Amniotic epithelial cell (primary cell): ENCODE measurements at regions not wholly inside any gene's neighbourhood (a gene's known extent, or its start where the extent isn't known, plus 50 kb on each side); places are given as distances from the start of the nearest gene placed in this dataset.
A peak's percentile ranks its signal among the peaks of the same experiment; 100 is the strongest.

Experiments used
- DNase-seq: peaks from one replicate; pipeline ENCODE4 v3.0.0-alpha.2; 2010; ENCODE audit warnings: low read depth

DNA sequence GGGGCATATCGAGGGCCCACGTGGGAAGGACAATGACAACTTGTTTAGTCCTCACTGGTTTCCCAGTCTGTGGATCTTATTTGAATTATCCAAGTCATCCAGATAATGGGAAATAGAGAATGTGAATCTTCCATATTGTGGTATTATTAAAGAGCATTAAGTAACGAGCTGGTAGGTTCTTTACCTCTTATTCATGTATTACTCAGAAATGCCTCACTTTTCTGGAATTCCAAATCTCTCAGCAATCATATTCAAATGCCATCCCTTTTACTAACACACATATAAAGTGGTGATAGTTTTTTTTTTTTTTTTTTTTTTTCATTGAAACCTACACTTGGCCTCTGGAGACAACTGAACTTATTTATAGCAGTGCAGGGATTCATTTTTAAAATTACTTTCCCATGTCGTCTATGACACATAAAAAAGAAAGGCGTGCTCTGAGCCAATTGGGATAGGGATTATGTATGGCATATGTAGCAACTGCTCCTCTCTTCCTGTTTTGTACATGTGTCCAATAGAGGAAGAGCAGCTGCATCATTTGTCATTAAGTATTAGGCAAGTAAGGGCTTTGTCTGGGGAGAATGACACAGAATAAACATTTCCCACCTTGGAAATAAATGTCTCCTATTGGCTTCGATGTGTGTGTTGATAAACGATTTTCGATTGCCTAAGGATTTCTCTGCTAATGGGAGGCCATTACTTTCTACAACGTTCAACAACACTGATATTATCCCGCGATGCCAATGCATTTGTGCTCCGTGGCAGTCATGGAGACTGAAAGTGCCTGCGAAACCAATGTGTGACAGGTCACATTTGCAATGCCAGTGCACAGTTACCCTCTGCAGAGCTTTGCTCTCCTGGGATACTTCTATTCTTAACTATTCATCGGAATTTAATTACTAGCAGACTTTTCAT, 78.6 kb upstream of the IFNG-AS1 start:
- DNase-seq = peak; percentile 95

DNA sequence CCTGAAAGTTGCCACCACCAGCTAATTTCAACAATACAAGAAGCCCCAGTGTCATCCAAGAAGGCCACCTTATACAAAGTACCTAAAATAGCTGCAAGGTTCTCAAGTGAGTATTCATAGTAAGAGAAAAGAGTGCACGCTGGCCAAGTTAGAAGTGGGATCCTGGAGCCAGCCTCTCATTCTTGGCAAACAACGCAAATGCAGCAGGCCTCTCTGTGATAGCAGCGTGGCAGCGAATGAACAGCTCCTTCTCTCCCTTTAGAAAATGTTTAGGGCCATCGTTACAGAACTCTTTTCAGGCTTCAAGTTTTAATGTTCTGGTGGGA, 78.0 kb upstream of the IFNG-AS1 start:
- DNase-seq = no peak

GRCh38 chr12:67911789-67912188, 77.5 kb upstream of the IFNG-AS1 start:
- no peak for DNase-seq

DNA sequence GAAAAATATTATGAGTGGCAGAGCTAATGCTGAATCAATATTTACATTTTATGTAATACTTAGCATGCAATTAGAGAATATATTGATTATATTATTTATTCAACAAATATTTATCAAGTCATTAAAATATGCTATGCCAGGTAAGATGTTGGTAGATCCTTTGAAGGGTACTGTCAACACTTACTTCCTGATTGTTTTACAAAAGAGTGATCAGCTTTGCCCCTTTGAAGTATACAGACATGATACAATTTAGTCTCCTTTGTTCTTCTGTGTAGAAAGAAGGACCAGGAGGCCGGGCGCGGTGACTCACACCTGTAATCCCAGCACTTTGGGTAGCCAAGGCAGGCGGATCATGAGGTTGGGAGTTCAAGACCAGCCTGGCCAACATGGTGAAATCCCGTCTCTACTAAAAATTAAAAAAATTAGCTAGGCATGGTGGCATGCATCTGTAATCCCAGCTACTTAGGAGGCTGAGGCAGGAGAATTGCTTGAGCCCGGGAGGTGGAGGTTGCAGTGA, 73.9 kb upstream of the IFNG-AS1 start:
- no peak for DNase-seq

GRCh38 chr12:67916266-67916970, 72.8 kb upstream of the IFNG-AS1 start:
- peak; percentile 27 for DNase-seq

DNA sequence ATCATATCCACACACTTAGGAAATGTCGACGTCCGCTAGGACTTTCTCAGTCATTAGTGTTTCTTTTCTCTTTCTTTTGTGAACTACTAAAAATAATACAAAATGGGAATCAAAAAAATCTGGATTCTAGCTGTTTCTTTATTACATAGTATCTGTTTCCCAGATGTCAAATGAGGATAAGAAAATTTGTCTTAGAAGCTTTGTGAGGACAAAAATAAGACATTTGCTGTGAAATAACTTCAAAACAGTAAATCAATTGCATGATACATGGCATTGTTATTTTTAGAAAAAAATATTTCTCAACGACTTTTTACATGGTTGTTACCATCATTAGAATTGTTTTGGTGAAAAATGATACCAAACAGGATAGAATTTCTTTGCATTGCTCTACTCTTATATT, 71.4 kb upstream of the IFNG-AS1 start:
- no peak for DNase-seq

DNA sequence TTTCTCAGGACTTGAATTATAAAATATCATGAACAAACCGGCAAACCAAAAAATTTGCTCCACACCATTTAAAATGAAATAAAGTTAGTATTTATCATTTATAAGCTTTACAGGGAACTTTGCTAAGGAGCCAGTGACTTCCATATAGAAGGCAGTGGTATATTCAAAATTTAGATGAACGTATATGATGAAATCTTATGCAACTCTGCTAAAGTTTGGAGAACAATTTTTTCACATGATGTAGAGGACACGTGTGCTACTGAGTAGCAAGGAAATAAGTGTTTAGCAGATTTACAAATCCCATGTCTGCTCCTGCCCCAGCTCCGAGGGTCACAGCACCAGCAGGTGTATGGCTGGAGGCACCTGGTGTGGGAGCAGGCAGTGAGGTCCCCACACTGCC, 70.8 kb upstream of the IFNG-AS1 start:
- DNase-seq = no peak

- DNase-seq = peak; percentile 58
Measured at GRCh38 chr12:67919406-67919805, 69.8 kb upstream of the IFNG-AS1 start.

- DNase-seq = peak; percentile 33
Measured at GRCh38 chr12:67920413-67920812, 68.8 kb upstream of the IFNG-AS1 start.

DNA sequence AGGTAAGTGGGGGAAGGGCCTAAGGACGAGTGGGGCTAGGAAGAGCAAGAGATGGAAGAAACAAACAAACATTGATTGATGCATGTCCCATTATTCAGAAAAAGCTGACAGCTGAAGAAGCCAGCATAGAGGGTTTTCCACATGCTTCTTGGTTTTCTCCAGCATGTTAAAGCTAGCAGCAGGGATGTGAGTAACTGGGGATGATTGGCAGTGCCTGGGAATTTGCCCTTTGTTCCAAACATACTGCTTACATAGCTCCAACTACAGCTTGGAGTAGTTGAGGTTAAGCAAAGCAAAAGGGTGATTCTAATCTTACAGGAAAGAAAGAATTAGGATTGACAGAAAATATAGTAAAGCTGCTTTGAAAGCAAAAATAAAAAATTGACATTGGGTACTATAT, 68.0 kb upstream of the IFNG-AS1 start:
- DNase-seq = no peak

- no peak for DNase-seq
Measured at GRCh38 chr12:67922245-67922644, 67.0 kb upstream of the IFNG-AS1 start.

GRCh38 chr12:67925077-67925476, 64.2 kb upstream of the IFNG-AS1 start:
- peak; percentile 7 for DNase-seq

DNA sequence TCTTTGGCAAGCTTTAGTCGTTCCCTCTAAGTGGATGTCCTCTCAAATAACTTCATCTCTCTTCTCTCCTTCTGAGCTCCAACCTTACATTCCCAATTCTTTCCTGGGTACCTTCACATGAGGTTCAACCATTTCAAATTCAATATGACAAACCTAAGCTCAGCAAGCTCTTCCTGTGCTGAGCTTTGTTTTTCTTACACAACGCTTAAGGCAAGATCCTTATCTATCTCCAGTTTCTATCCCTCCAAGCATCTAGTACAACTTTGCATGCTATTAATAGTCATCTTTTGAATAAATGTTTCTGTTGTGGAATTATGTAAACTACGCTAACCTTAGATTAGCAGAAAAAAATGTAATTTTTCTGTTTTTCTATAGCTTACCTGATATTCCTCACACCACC, 63.7 kb upstream of the IFNG-AS1 start:
- DNase-seq = peak; percentile 55

DNA sequence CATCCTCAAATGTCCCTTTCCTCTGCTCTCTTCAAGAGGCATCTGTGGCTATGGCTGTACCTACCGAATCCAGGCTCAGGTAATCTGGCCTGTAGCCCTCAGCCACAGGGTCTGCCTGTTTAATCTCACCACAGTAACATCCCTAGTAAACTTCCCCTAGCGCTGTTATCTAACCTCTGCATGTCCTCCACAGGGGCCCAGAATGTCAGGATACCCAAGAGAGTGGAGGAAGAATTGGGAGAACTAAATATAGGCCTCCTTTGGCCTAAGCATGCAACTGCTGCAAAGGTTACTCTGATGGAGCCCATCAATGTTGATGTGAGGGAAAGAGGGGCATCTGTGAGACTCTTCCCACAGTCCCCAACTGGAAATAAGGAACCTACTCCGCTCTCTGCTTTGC, 63.2 kb upstream of the IFNG-AS1 start:
- no peak for DNase-seq

- DNase-seq = no peak
Measured at GRCh38 chr12:67927324-67927723, 61.9 kb upstream of the IFNG-AS1 start.

- DNase-seq = no peak
Measured at GRCh38 chr12:67927815-67928214, 61.4 kb upstream of the IFNG-AS1 start.

DNA sequence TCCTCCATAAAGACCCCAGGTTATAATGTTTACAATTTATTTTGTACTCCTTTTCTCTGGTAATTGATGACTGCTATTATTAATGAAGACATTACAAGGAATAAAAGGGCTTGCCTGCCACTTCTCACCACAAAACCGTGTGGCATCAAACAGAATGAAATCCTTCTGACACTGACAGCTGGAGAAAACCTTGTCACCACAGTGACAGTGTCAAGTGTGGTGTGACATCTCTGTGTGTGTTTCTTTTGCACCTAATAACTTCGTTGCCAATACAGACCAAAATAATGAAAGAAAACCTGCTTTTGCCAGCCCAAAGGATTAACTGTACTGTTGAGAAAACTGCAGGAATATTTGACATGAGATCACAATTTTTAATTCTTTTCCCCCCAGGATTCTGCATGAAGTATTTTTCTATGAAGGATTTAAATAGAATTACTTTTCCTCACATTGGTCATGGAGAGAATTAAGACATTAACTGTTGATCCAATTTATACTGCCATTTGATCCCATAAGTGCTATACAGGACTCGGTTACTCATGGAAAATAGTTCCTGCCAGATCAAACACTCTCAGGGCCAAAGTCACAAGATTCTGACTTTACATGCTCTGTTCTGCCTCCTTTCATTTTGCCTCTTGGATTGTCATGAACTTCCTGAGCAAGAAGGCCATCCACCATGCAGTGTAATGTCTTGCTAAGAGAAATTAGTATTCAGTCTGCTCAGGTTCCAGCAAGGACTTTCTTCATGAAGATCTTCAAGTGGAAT, 60.4 kb upstream of the IFNG-AS1 start:
- DNase-seq = peak; percentile 10

DNA sequence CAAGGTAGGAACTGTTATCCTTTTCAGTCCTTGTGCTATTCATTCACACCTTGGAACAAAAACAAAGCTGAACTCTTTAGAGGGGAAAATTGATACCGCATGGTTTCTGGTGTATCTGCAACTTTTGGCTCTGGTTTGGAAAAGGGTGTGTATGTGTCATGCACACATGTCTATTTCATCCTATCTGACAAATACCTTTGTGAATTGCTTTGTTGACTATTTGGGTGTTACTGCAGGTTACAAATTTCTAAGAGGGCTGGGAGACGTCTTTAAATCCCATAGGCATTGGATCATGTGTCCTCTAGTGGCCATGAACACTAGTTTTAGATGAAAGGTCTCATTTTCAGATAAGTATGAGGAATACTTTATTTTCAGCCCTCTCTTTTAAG, 59.9 kb upstream of the IFNG-AS1 start:
- DNase-seq = no peak

- no peak for DNase-seq
Measured at GRCh38 chr12:67937822-67938221, 51.4 kb upstream of the IFNG-AS1 start.
